ENCODE measurements at regions not wholly inside any gene's neighbourhood (a gene's known extent, or its start where the extent isn't known, plus 50 kb on each side); places are given as distances from the start of the nearest gene placed in this dataset.

- H3K4me1 ChIP-seq (ENCODE audit: insufficient read depth, low read length): no peaks in the 10 kb centered on the region
- H3K4me3 ChIP-seq (ENCODE audit: low read length): no peak overlapping the region
- H3K9me2 ChIP-seq (replicated peaks; ENCODE audit: low read length): no peaks in the 10 kb centered on the region
- H3K36me3 ChIP-seq (ENCODE audit: low read depth, low read length): no peaks in the 10 kb centered on the region
- no peaks in the 10 kb centered on the region for H4K20me1 ChIP-seq (ENCODE audit: low read length)
- DNase-seq (no peak), ATAC-seq (no peak)
- H3K27me3 ChIP-seq (ENCODE audit: low read length): no peaks in the 10 kb centered on the region
- no peak overlapping the region for H3K4me2 ChIP-seq (ENCODE audit: low read length)
- ChIA-PET CTCF (no interaction called here), POLR2A (ENCODE audit: unreplicated experiment) (no interaction called here)
- H3F3A ChIP-seq (ENCODE audit: low read length, unreplicated experiment): no peaks in the 10 kb centered on the region
- H2AFZ ChIP-seq (ENCODE audit: low read length): no peak overlapping the region
- BruUV-seq (replicated peaks): no TSS peak
- intact Hi-C loops (cut with micrococcal nuclease): no loop called here
- H3K9ac ChIP-seq (ENCODE audit: low read length): no peak overlapping the region
- no peaks in the 10 kb centered on the region for H3K9me3 ChIP-seq (ENCODE audit: low read length)
- no peaks in the 10 kb centered on the region for H3K79me2 ChIP-seq (ENCODE audit: low read length)
- H3K27ac ChIP-seq (ENCODE audit: low read length): no peak overlapping the region
- no peak for TF ChIP-seq EZH2 (IDR thresholded peaks at IDR 0.05; ENCODE audit: low read length, unreplicated experiment)
- TF ChIP-seq, protein P1, sequence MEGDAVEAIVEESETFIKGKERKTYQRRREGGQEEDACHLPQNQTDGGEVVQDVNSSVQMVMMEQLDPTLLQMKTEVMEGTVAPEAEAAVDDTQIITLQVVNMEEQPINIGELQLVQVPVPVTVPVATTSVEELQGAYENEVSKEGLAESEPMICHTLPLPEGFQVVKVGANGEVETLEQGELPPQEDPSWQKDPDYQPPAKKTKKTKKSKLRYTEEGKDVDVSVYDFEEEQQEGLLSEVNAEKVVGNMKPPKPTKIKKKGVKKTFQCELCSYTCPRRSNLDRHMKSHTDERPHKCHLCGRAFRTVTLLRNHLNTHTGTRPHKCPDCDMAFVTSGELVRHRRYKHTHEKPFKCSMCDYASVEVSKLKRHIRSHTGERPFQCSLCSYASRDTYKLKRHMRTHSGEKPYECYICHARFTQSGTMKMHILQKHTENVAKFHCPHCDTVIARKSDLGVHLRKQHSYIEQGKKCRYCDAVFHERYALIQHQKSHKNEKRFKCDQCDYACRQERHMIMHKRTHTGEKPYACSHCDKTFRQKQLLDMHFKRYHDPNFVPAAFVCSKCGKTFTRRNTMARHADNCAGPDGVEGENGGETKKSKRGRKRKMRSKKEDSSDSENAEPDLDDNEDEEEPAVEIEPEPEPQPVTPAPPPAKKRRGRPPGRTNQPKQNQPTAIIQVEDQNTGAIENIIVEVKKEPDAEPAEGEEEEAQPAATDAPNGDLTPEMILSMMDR (conservative IDR thresholded peaks at IDR 0.05; ENCODE audit: low read depth, low read length): no peak
- TF ChIP-seq EZH2phosphoT487 (IDR thresholded peaks at IDR 0.05; ENCODE audit: borderline replicate concordance, low read length): no peak
Observed at GRCh38 chr2:56537756-56538155, 354.0 kb downstream of the CCDC85A start.

GRCh38 chr2:56539618-56540017 is 355.8 kb downstream of the CCDC85A start:
- H3K79me2 ChIP-seq (ENCODE audit: low read length): no peaks in the 10 kb centered on the region
- ChIA-PET CTCF (no interaction called here), POLR2A (ENCODE audit: unreplicated experiment) (no interaction called here)
- H3K4me1 ChIP-seq (ENCODE audit: insufficient read depth, low read length): no peaks in the 10 kb centered on the region
- H3K4me3 ChIP-seq (ENCODE audit: low read length): no peak overlapping the region
- H2AFZ ChIP-seq (ENCODE audit: low read length): no peak overlapping the region
- no peak overlapping the region for H3K9ac ChIP-seq (ENCODE audit: low read length)
- intact Hi-C loops (cut with micrococcal nuclease): no loop called here
- H3K27ac ChIP-seq (ENCODE audit: low read length): no peak overlapping the region
- H3K9me2 ChIP-seq (replicated peaks; ENCODE audit: low read length): no peaks in the 10 kb centered on the region
- no TSS peak for BruUV-seq (replicated peaks)
- no peak for ATAC-seq
- H3F3A ChIP-seq (ENCODE audit: low read length, unreplicated experiment): no peaks in the 10 kb centered on the region
- H3K27me3 ChIP-seq (ENCODE audit: low read length): peaks cover 2% of the 10 kb centered on the region; the same call in 1 of the 2 replicates
- no peak overlapping the region for H3K4me2 ChIP-seq (ENCODE audit: low read length)
- no peaks in the 10 kb centered on the region for H3K36me3 ChIP-seq (ENCODE audit: low read depth, low read length)
- H4K20me1 ChIP-seq (ENCODE audit: low read length): no peaks in the 10 kb centered on the region
- TF ChIP-seq, protein P1 (conservative IDR thresholded peaks at IDR 0.05; ENCODE audit: low read depth, low read length): no peak
- TF ChIP-seq EZH2 (IDR thresholded peaks at IDR 0.05; ENCODE audit: low read length, unreplicated experiment): no peak
- no peak for TF ChIP-seq EZH2phosphoT487 (IDR thresholded peaks at IDR 0.05; ENCODE audit: borderline replicate concordance, low read length)
- H3K9me3 ChIP-seq (ENCODE audit: low read length): no peaks in the 10 kb centered on the region
- no peak for DNase-seq

GRCh38 chr2:56540467-56540866 is 356.7 kb downstream of the CCDC85A start:
- Histone ChIP-seq H3K79me2 (ENCODE audit: low read length) (no peaks in the 10 kb centered on the region), H3K36me3 (ENCODE audit: low read depth, low read length) (no peaks in the 10 kb centered on the region), H3K9me2 (replicated peaks; ENCODE audit: low read length) (no peaks in the 10 kb centered on the region), H4K20me1 (ENCODE audit: low read length) (no peaks in the 10 kb centered on the region), H2AFZ (ENCODE audit: low read length) (no peak overlapping the region), H3F3A (ENCODE audit: low read length, unreplicated experiment) (no peaks in the 10 kb centered on the region), H3K4me1 (ENCODE audit: insufficient read depth, low read length) (no peaks in the 10 kb centered on the region), H3K27me3 (ENCODE audit: low read length) (peaks cover 4% of the 10 kb centered on the region; the same call in 1 of the 2 replicates), H3K4me2 (ENCODE audit: low read length) (no peak overlapping the region), H3K9ac (ENCODE audit: low read length) (no peak overlapping the region), H3K9me3 (ENCODE audit: low read length) (no peaks in the 10 kb centered on the region), H3K4me3 (ENCODE audit: low read length) (no peak overlapping the region), H3K27ac (ENCODE audit: low read length) (no peak overlapping the region)
- DNase-seq (no peak), ATAC-seq (no peak)
- no TSS peak for BruUV-seq (replicated peaks)
- POLR2A ChIA-PET (ENCODE audit: unreplicated experiment): interaction anchor here (0.6 kb wide), 1 partner anchor 1506 kb away, joined by 4 read pairs; no protein-coding TSS in a partner anchor
- TF ChIP-seq, protein P1 (conservative IDR thresholded peaks at IDR 0.05; ENCODE audit: low read depth, low read length): no peak
- TF ChIP-seq EZH2 (IDR thresholded peaks at IDR 0.05; ENCODE audit: low read length, unreplicated experiment) (no peak), EZH2phosphoT487 (IDR thresholded peaks at IDR 0.05; ENCODE audit: borderline replicate concordance, low read length) (no peak)
- CTCF ChIA-PET: no interaction called here
- intact Hi-C loops (cut with micrococcal nuclease): no loop called here
